Stomach (tissue), 8 donors: ENCODE measurements at regions not wholly inside any gene's neighbourhood (a gene's known extent, or its start where the extent isn't known, plus 50 kb on each side); places are given as distances from the start of the nearest gene placed in this dataset.

Experiments
- DNase-seq, 2 donors: peaks; one replicate each; pipeline versions ENCODE4 v3.0.0 to v3.0.0-alpha.2; 2013 to 2019
- H3K27ac ChIP-seq, 5 donors: fragments of 200-600 bp in 4 of 5; sonication (generic) in 4 of 5; one replicate each; pipeline ENCODE4 v1.5.1; 2013 to 2019; ENCODE audit warnings: mild to moderate bottlenecking in 1 of 5, moderate library complexity in 1 of 5
- H3K27me3 ChIP-seq, 3 donors: fragments of 200-600 bp; sonication (generic); one replicate each; pipeline ENCODE4 v1.5.1; 2017 to 2019; ENCODE audit warnings: mixed run types in 1 of 3
- H3K36me3 ChIP-seq, 4 donors: fragments of 200-600 bp; sonication (generic); 1 replicate in 3 of 4; 2 replicates in 1 of 4; pipeline ENCODE4 v1.5.1; 2016 to 2019
- H3K4me1 ChIP-seq, 4 donors: fragments of 200-600 bp; sonication (generic); one replicate each; pipeline ENCODE4 v1.5.1; 2016 to 2019
- H3K4me3 ChIP-seq, 4 donors: fragments of 200-600 bp; sonication (generic) in 3 of 4; one replicate each; pipeline ENCODE4 v1.5.1; 2016 to 2019; ENCODE audit warnings: mild to moderate bottlenecking in 1 of 4
- H3K9me3 ChIP-seq, 4 donors: fragments of 200-600 bp; sonication (generic); one replicate each; pipeline ENCODE4 v1.5.1; 2016 to 2019
- CTCF ChIP-seq, 7 experiments: fragments of 450-650 bp in 4 of 7; fragments of 200-600 bp in 3 of 7; sonication (generic) in 3 of 7; IDR thresholded peaks; one replicate each; pipeline ENCODE4 v1.5.1; 2016 to 2019; ENCODE audit warnings: antibody characterized with exemption in 7 of 7, control low read depth in 2 of 7, mild to moderate bottlenecking in 1 of 7
- EP300 ChIP-seq: sonication (generic); formaldehyde crosslinking; IDR thresholded peaks from one replicate; pipeline ENCODE4 v1.6.1; 2017; ENCODE audit warnings: antibody characterized with exemption
- POLR2A ChIP-seq, 4 donors: fragments of 450-650 bp; IDR thresholded peaks; one replicate each; pipeline ENCODE4 v1.6.1; 2016; ENCODE audit warnings: antibody characterized with exemption in 4 of 4, control low read depth in 2 of 4, mild to moderate bottlenecking in 1 of 4, moderate library complexity in 1 of 4
- POLR2AphosphoS5 ChIP-seq, 3 donors: sonication (generic); formaldehyde crosslinking; IDR thresholded peaks; one replicate each; pipeline ENCODE4 v1.6.1; 2016; ENCODE audit warnings: antibody characterized with exemption in 3 of 3
- WGBS, 5 donors: extraction: QIAGEN DNeasy Blood & Tissue Kit in 3 of 5; methylation state at CpG; one replicate each; pipeline versions ENCODE4 v1.1.5 to v1.1.7; 2013 to 2018; 5-methylcytosine and 5-hydroxymethylcytosine counted together
- intact Hi-C: fragments of 100-400 bp; cut with DNase I; formaldehyde crosslinking; loops from one replicate; pipeline ENCODE4 v1.15.1; 2023; ENCODE audit warnings: low total_unique reads
- donor health status: healthy with polysubstance abuse.
- donor health status: Bipolar disorder and iron deficiency.
- donor health status: healthy.

GRCh38 chr10:43746906-43747305, 98.2 kb upstream of the ZNF32 start:
- no peaks in the 10 kb centered on the region for H3K4me1 ChIP-seq
- WGBS, 5 donors: 67 to 91% (median 83%) methylated on average over 1 of the region's 1 CpG
- no peaks in the 10 kb centered on the region for H3K36me3 ChIP-seq
- no peak overlapping the region for H3K4me3 ChIP-seq
- no peak overlapping the region for H3K27ac ChIP-seq
- no peaks in the 10 kb centered on the region for H3K9me3 ChIP-seq
- no peak for DNase-seq
- TF ChIP-seq POLR2AphosphoS5 (IDR thresholded peaks at IDR 0.05) (no peak), CTCF (IDR thresholded peaks at IDR 0.05) (no peak), POLR2A (IDR thresholded peaks at IDR 0.05) (no peak), EP300 (no peak)
- H3K27me3 ChIP-seq: no peaks in the 10 kb centered on the region
- intact Hi-C loops: no loop called here

- Histone ChIP-seq H3K9me3 (no peaks in the 10 kb centered on the region), H3K27me3 (no peaks in the 10 kb centered on the region), H3K4me1 (no peaks in the 10 kb centered on the region), H3K4me3 (no peak overlapping the region), H3K36me3 (no peaks in the 10 kb centered on the region), H3K27ac (no peak overlapping the region)
- WGBS, 5 donors: 69 to 96% (median 85%) methylated on average over 1 of the region's 1 CpG
- TF ChIP-seq EP300 (no peak), POLR2AphosphoS5 (IDR thresholded peaks at IDR 0.05) (no peak), POLR2A (IDR thresholded peaks at IDR 0.05) (no peak), CTCF (IDR thresholded peaks at IDR 0.05) (no peak)
- intact Hi-C loops: no loop called here
- peak in 1 of 2 donors; percentile 41 for DNase-seq
Measured at GRCh38 chr10:43739161-43739560, 90.5 kb upstream of the ZNF32 start.

GRCh38 chr10:43737003-43737402, 88.3 kb upstream of the ZNF32 start:
- intact Hi-C loops: no loop called here
- no peak overlapping the region for H3K27ac ChIP-seq
- H3K9me3 ChIP-seq: no peaks in the 10 kb centered on the region
- no peak for DNase-seq
- no peak overlapping the region for H3K4me3 ChIP-seq
- no peaks in the 10 kb centered on the region for H3K36me3 ChIP-seq
- TF ChIP-seq EP300: no peak
- TF ChIP-seq POLR2A (IDR thresholded peaks at IDR 0.05): no peak
- TF ChIP-seq POLR2AphosphoS5 (IDR thresholded peaks at IDR 0.05): no peak
- no peak for TF ChIP-seq CTCF (IDR thresholded peaks at IDR 0.05)
- no peaks in the 10 kb centered on the region for H3K4me1 ChIP-seq
- WGBS, 5 donors: 74 to 81% (median 77%) methylated on average over 3 of the region's 3 CpGs
- H3K27me3 ChIP-seq: no peaks in the 10 kb centered on the region

- Histone ChIP-seq H3K36me3 (no peaks in the 10 kb centered on the region), H3K27me3 (no peaks in the 10 kb centered on the region), H3K4me1 (no peaks in the 10 kb centered on the region), H3K27ac (no peak overlapping the region), H3K9me3 (peaks cover 0 to 3% (median under 1%) of the 10 kb centered on the region in 4 donors), H3K4me3 (no peak overlapping the region)
- no peak for DNase-seq
- TF ChIP-seq POLR2A (IDR thresholded peaks at IDR 0.05): no peak
- TF ChIP-seq CTCF (IDR thresholded peaks at IDR 0.05): no peak
- TF ChIP-seq POLR2AphosphoS5 (IDR thresholded peaks at IDR 0.05): no peak
- no peak for TF ChIP-seq EP300
- intact Hi-C loops: no loop called here
- whole genome bisulfite sequencing, 5 donors: 65 to 79% (median 72%) methylated on average over 2 of the region's 2 CpGs
Measured at GRCh38 chr10:43735907-43736306, 87.2 kb upstream of the ZNF32 start.
